ENCODE measurements at regions not wholly inside any gene's neighbourhood (a gene's known extent, or its start where the extent isn't known, plus 50 kb on each side); places are given as distances from the start of the nearest gene placed in this dataset.

GRCh38 chr1:79848316-79848715 lies 841.8 kb upstream of the ADGRL4 start:
- Mint-ChIP-seq H3K4me3 (no peak overlapping the region), H3K4me1 (no peaks in the 10 kb centered on the region), H3K36me3 (ENCODE audit: low read depth) (no peaks in the 10 kb centered on the region), H3K9me3 (no peaks in the 10 kb centered on the region), H3K27ac (no peak overlapping the region), H3K27me3 (no peaks in the 10 kb centered on the region)
- no peak for DNase-seq
- ChIA-PET POLR2A (no interaction called here), CTCF (no interaction called here)

GRCh38 chr1:79847700-79848099 lies 841.2 kb upstream of the ADGRL4 start:
- Mint-ChIP-seq H3K36me3 (ENCODE audit: low read depth) (no peaks in the 10 kb centered on the region), H3K4me1 (no peaks in the 10 kb centered on the region), H3K9me3 (no peaks in the 10 kb centered on the region), H3K27me3 (no peaks in the 10 kb centered on the region), H3K27ac (no peak overlapping the region), H3K4me3 (no peak overlapping the region)
- POLR2A ChIA-PET, result no interaction called here
- CTCF ChIA-PET, result interaction anchor here (0.6 kb wide), 1 partner anchor 1849 kb away, joined by 3 read pairs; no protein-coding TSS in a partner anchor
- DNase-seq, result no peak

- CTCF ChIA-PET, result no interaction called here
- POLR2A ChIA-PET, result no interaction called here
- no peak for DNase-seq
- no peaks in the 10 kb centered on the region for H3K4me1 Mint-ChIP-seq
- H3K9me3 Mint-ChIP-seq, result no peaks in the 10 kb centered on the region
- no peak overlapping the region for H3K4me3 Mint-ChIP-seq
- no peak overlapping the region for H3K27ac Mint-ChIP-seq
- H3K27me3 Mint-ChIP-seq, result no peaks in the 10 kb centered on the region
- H3K36me3 Mint-ChIP-seq (ENCODE audit: low read depth), result no peaks in the 10 kb centered on the region
These were observed 839.4 kb upstream of the ADGRL4 start for GRCh38 chr1:79845936-79846335.

GRCh38 chr1:79842811-79843210 lies 836.3 kb upstream of the ADGRL4 start:
- Mint-ChIP-seq H3K4me3 (no peak overlapping the region), H3K36me3 (ENCODE audit: low read depth) (no peaks in the 10 kb centered on the region), H3K27ac (no peak overlapping the region), H3K4me1 (no peaks in the 10 kb centered on the region), H3K27me3 (no peaks in the 10 kb centered on the region), H3K9me3 (no peaks in the 10 kb centered on the region)
- CTCF ChIA-PET, result no interaction called here
- DNase-seq, result no peak
- POLR2A ChIA-PET, result no interaction called here

- H3K27ac Mint-ChIP-seq, result no peak overlapping the region
- H3K4me1 Mint-ChIP-seq, result no peaks in the 10 kb centered on the region
- H3K4me3 Mint-ChIP-seq, result no peak overlapping the region
- H3K9me3 Mint-ChIP-seq, result no peaks in the 10 kb centered on the region
- DNase-seq, result no peak
- H3K36me3 Mint-ChIP-seq (ENCODE audit: low read depth), result no peaks in the 10 kb centered on the region
- CTCF ChIA-PET, result no interaction called here
- no peaks in the 10 kb centered on the region for H3K27me3 Mint-ChIP-seq
- POLR2A ChIA-PET, result no interaction called here
These were observed 833.4 kb upstream of the ADGRL4 start for GRCh38 chr1:79839882-79840281.

GRCh38 chr1:79827446-79827845 lies 820.9 kb upstream of the ADGRL4 start:
- H3K27me3 Mint-ChIP-seq, result no peaks in the 10 kb centered on the region
- ChIA-PET POLR2A (no interaction called here), CTCF (no interaction called here)

GRCh38 chr1:79825551-79825950 lies 819.0 kb upstream of the ADGRL4 start:
- H3K36me3 Mint-ChIP-seq (ENCODE audit: low read depth), result no peaks in the 10 kb centered on the region
- H3K27ac Mint-ChIP-seq, result no peak overlapping the region
- no peaks in the 10 kb centered on the region for H3K27me3 Mint-ChIP-seq
- ChIA-PET POLR2A (no interaction called here), CTCF (no interaction called here)
- no peaks in the 10 kb centered on the region for H3K9me3 Mint-ChIP-seq
- H3K4me1 Mint-ChIP-seq, result no peaks in the 10 kb centered on the region
- DNase-seq, result no peak
- no peak overlapping the region for H3K4me3 Mint-ChIP-seq

More at GRCh38 chr1:79827446-79827845, 820.9 kb upstream of the ADGRL4 start:
- no peaks in the 10 kb centered on the region for H3K9me3 Mint-ChIP-seq
- H3K27ac Mint-ChIP-seq, result no peak overlapping the region
- H3K4me1 Mint-ChIP-seq, result no peaks in the 10 kb centered on the region
- DNase-seq, result no peak
- no peaks in the 10 kb centered on the region for H3K36me3 Mint-ChIP-seq (ENCODE audit: low read depth)
- H3K4me3 Mint-ChIP-seq, result no peak overlapping the region

GRCh38 chr1:79822053-79822452 lies 815.5 kb upstream of the ADGRL4 start:
- CTCF ChIA-PET, result no interaction called here
- Mint-ChIP-seq H3K4me1 (no peaks in the 10 kb centered on the region), H3K9me3 (peaks cover 3% of the 10 kb centered on the region), H3K27me3 (no peaks in the 10 kb centered on the region), H3K4me3 (no peak overlapping the region), H3K27ac (no peak overlapping the region), H3K36me3 (ENCODE audit: low read depth) (no peaks in the 10 kb centered on the region)
- no peak for DNase-seq
- POLR2A ChIA-PET, result no interaction called here

- no peak for DNase-seq
- no peak overlapping the region for H3K27ac Mint-ChIP-seq
- no peaks in the 10 kb centered on the region for H3K27me3 Mint-ChIP-seq
- POLR2A ChIA-PET, result no interaction called here
- H3K9me3 Mint-ChIP-seq, result peaks cover 3% of the 10 kb centered on the region
- no peak overlapping the region for H3K4me3 Mint-ChIP-seq
- H3K4me1 Mint-ChIP-seq, result no peaks in the 10 kb centered on the region
- CTCF ChIA-PET, result no interaction called here
- H3K36me3 Mint-ChIP-seq (ENCODE audit: low read depth), result no peaks in the 10 kb centered on the region
These were observed 812.6 kb upstream of the ADGRL4 start for GRCh38 chr1:79819140-79819539.

GRCh38 chr1:79817031-79817560 lies 810.6 kb upstream of the ADGRL4 start:
- no peak for DNase-seq
- ChIA-PET CTCF (no interaction called here), POLR2A (no interaction called here)
- Mint-ChIP-seq H3K4me1 (no peaks in the 10 kb centered on the region), H3K27me3 (no peaks in the 10 kb centered on the region), H3K4me3 (no peak overlapping the region), H3K9me3 (peaks cover 3% of the 10 kb centered on the region), H3K36me3 (ENCODE audit: low read depth) (no peaks in the 10 kb centered on the region), H3K27ac (no peak overlapping the region)

- H3K4me3 Mint-ChIP-seq, result no peak overlapping the region
- H3K4me1 Mint-ChIP-seq, result no peaks in the 10 kb centered on the region
- ChIA-PET POLR2A (no interaction called here), CTCF (no interaction called here)
- peaks cover 5% of the 10 kb centered on the region for H3K9me3 Mint-ChIP-seq
- no peak overlapping the region for H3K27ac Mint-ChIP-seq
- no peak for DNase-seq
- H3K27me3 Mint-ChIP-seq, result no peaks in the 10 kb centered on the region
- H3K36me3 Mint-ChIP-seq (ENCODE audit: low read depth), result no peaks in the 10 kb centered on the region
These were observed 808.6 kb upstream of the ADGRL4 start for GRCh38 chr1:79815115-79815514.

- CTCF ChIA-PET, result no interaction called here
- POLR2A ChIA-PET, result no interaction called here
- Mint-ChIP-seq H3K36me3 (ENCODE audit: low read depth) (no peaks in the 10 kb centered on the region), H3K27me3 (no peaks in the 10 kb centered on the region), H3K4me3 (no peak overlapping the region), H3K9me3 (peaks cover 3% of the 10 kb centered on the region), H3K27ac (no peak overlapping the region), H3K4me1 (no peaks in the 10 kb centered on the region)
- no peak for DNase-seq
These were observed 804.6 kb upstream of the ADGRL4 start for GRCh38 chr1:79811173-79811572.

- Mint-ChIP-seq H3K4me1 (no peaks in the 10 kb centered on the region), H3K9me3 (peaks cover 3% of the 10 kb centered on the region), H3K27me3 (no peaks in the 10 kb centered on the region), H3K4me3 (no peak overlapping the region), H3K36me3 (ENCODE audit: low read depth) (no peaks in the 10 kb centered on the region), H3K27ac (no peak overlapping the region)
- POLR2A ChIA-PET, result no interaction called here
- DNase-seq, result no peak
- CTCF ChIA-PET, result no interaction called here
These were observed 802.4 kb upstream of the ADGRL4 start for GRCh38 chr1:79808816-79809475.

- DNase-seq, result no peak
- Mint-ChIP-seq H3K9me3 (peaks cover 3% of the 10 kb centered on the region), H3K27me3 (no peaks in the 10 kb centered on the region), H3K27ac (no peak overlapping the region), H3K36me3 (ENCODE audit: low read depth) (no peaks in the 10 kb centered on the region), H3K4me1 (no peaks in the 10 kb centered on the region), H3K4me3 (no peak overlapping the region)
- POLR2A ChIA-PET, result no interaction called here
- CTCF ChIA-PET, result no interaction called here
These were observed 801.3 kb upstream of the ADGRL4 start for GRCh38 chr1:79807816-79808215.
